ENCODE measurements at regions not wholly inside any gene's neighbourhood (a gene's known extent, or its start where the extent isn't known, plus 50 kb on each side); places are given as distances from the start of the nearest gene placed in this dataset.

DNA sequence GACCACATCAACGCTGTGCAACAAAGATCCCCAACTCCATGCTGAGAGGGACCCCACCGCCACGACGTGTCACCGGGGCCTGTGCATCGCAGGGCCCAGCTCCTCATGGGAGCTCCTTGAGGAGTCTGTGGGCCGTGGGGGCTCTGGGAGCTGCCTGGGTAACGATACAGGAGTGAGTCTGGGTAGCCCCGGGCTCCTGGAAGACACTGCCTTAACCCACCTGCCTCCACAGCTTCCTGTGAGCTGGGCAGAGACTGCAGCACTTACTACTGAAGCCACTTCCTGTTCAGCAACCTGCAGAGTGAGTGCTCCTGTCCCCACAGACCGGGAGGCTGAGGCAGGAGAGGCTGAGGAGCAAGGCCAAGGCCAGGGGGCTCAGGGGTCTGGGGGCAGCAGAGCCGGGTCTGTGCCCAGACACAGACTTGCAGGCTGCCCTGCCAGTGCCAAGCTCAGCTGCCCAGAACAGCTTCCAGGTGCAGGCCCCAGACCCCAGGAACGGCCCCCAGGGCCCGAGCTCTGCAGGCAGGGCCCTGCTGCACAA lies 226.7 kb downstream of the BRD1 start:
- no peak for DNase-seq

DNA sequence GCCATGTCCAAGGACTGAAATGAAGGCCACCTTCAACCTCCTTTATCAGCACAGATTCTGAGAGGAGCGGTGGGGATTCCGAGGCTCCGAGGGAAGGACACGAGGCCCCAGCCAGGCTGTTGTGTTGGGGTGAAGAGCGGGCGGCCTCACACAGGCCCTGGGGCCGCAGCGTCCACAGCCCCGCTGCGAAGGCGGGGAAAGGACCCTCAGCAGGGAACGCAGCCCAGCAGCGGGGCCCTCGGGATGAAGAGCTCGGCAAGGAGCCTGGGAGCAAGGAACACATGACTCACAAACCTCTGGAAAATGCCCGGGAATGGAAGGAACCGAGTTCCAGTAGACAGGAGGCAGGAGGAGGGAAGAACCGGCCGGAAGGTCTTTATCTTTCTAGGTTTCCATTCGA lies 227.2 kb downstream of the BRD1 start:
- DNase-seq = no peak

DNA sequence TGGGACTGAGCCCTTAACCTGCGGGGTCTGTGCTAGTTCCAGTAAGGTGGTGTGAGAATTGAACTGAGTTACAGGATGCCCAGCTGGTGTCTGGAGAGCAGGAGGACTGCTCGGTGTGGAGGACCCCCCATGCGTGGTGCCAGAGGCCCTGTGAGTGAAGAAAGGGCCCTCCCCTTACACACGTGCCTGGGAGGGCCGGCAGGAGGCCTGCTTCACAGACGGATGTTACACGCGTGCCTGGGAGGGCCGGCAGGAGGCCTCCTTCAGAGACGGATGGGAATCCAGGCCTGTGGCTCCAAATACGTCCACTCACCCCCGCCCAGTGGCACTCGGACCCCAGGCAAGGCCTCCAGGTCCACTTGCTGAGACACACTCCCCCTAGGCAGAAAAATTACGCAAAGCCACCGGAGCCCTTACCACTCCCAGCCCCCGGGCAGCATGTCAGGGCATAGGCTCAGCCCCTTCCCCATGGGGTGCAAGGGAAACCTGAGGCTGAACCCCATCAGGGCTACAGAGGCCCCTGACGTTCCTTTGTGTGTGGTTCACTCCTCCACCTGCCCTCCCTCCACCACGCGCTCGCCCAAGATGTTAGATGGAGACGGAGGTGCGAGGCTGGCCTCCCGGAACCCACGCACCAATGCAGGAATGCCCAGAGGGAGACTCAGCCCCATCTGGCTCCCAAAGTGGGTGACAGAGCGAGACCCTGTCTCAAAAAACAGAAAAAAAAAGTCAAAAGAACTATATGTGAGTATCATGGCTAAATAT lies 227.8 kb downstream of the BRD1 start:
- DNase-seq = no peak

DNA sequence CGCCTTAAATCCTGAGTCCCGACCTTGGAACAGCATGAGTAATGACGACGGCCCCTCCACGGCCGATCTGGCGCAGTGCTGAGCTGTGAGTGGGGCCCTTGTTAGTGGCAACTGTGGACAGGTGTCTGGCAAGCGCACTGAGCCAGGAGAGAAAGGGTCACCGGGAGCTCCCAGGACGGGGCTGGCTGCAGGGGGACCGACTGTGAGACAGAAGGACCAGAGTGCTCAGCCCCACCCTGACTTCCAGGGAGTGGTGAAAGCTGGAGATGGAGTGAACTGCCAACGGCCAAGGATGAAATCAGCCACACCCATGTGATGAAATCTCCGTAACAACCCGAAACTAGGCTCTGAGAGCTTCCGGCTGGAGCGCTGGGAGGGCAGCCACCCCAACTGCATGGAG lies 228.6 kb downstream of the BRD1 start:
- no peak for DNase-seq

DNA sequence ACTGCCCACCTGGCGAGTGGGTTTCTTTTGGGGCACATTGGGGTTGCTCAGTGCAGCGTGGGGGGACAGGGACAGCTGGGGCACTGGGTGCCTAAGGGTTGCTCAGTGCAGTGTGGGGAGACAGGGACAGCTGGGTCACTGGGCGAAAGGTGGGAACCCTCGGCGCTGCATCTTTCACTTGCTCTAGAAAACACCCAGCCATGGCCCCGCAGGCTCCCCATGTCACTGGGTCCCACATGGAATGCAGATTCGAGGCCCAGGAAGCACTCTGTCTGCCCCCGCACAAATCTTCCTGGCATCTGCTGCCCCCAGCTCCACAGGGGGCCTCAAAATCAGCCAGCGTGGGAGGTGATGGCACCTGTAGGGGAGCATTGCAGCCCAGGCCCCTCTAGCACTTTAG lies 229.3 kb downstream of the BRD1 start:
- no peak for DNase-seq

DNA sequence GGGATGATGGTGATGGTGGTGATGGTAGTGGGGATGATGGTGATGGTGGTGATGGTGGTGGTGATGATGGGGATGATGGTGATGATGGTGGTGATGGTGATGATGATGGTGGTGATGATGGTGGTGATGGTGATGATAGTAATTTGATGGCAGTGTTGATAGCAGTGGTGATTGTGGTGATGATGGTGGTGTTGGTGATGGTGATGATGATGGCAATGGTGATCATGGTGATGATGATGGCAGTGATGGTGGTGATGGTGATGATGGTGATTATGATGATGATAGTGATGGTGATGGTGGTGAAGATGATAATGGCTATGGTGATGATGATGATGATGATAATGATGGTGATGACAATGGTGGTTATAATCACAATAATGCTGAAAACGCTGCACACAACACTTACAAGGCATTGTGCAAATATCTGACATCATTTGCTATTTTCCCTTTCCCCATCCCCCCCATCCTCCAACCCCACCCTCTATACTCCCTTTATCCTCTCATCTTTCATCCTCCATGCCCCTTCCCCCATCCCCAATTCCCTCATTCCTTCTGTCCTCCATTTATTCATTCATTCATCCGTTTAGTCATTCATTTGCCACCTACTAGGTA lies 230.1 kb downstream of the BRD1 start:
- DNase-seq = no peak

DNA sequence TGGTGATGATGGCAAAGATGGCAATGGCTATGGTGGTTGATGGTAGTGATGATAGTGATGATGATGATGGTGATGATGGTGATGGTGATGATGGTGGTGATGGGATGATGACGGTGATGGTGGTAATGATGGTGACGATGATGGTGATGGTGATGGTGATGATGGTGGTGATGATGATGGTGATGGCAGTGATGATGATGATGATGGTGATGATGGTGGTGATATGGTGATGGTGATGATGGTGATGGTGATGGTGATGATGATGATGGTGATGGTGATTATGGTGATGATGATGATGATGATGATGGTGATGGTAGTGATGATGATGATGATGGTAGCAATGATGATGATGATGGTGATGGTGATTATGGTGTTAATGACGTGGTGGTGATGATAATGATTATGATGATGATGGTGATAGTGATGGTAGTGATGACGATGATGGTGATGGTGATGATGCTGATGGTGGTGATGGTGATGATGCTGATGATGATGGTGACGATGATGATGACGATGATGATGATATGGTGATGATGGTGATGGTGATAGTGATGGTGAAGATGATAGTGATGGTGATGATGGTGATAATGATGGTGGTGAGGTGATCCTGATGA lies 232.1 kb downstream of the BRD1 start:
- no peak for DNase-seq

DNA sequence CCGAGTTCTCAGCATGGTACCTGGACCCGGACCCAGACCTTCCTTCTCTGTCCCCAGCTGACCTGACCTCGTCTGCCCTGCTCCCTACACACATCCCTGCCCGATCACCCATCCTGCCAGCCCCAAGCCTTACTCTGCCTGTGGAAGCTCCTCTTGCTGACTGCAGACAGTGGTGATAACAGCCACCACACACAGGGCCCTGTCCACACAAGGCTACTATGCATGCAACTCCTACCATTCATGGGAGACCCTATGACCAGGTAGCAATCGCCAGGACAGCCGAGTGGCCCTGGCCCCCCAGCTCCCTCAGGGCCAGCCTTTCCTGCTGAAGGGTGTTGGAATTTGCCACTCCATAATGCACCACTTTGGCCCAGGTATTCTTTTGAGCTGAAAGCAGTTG lies 233.6 kb downstream of the BRD1 start:
- DNase-seq = no peak

DNA sequence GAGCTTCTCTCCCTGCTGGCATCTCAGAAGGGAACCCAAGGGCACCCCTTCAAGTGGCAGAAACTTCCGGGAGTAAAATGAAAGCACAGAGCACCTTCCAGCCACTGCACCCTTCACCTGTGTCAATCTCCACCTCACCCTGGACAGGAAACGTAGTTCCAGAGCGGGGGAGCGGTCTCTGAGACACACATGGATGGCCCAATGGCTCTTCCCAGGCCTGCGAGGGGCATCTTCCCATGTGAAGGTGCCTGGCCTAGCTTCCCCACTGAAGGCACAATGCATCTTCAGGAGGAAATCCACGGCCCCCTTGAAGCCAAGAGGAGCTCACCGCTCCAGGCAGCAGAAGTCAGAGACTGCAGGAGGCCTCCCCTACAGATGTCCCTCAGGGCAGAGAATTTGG lies 234.2 kb downstream of the BRD1 start:
- DNase-seq = no peak

DNA sequence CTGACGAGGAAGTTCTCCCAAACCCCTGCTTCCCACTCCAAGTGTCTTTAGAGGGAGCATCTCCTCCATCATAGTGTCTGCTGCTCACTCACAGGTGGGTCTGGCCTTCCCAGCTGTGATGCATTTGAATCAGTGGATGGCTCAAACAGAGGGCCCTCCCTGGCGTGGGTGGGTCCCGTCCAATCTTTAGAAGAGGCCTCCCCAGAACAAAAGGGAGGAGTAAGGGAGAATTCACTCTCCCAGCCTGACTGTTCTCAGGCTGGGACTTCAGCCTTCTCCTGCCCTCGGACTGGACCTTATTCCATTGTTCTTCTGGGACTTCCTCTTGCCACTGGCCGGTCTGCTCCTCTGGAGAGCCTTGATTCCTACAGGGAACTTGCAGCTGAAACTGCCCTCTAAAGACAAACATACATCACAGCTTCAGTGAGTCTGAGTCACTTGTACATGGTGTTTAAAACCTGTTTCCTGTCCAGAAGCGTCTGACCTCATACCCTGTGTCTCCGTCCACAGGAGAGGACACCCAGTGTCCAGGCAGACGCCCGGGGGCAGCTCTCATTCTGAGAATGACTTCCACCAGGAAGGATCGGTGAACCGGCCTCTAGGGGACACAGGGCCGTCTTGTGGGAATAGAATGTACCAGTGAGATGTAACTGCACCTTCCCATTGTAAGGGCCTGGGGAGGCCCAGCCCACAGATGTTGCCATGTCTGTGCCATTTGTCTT lies 234.7 kb downstream of the BRD1 start:
- no peak for DNase-seq

DNA sequence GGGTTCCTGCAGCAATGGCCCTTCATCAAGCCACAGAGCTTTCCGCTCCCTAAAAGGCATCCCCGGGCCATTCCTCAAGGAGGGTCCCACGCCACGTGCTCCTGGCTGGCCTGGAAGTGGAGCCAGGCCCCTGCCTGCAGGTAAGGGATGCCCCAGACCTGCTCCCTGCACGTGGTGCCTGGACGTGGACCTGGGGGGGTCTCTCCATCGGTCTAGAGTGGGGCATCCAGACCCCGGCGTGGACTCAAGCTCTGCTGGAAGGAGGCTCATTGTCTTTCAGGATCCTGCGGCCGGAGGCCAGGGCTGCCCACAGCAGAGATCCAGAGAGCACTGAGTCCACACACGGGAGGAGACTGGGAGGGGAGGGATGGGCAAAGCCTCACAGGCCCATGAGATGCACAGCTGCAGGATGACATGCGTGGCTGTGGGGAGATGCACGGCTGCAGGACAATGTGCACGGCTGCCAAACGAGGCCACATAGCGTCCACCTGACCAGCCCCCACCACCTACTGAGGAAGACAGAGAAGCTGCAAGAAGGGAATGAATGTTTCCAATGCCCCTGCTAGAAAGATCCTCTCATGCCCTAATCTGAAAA lies 236.7 kb downstream of the BRD1 start:
- DNase-seq = no peak

DNA sequence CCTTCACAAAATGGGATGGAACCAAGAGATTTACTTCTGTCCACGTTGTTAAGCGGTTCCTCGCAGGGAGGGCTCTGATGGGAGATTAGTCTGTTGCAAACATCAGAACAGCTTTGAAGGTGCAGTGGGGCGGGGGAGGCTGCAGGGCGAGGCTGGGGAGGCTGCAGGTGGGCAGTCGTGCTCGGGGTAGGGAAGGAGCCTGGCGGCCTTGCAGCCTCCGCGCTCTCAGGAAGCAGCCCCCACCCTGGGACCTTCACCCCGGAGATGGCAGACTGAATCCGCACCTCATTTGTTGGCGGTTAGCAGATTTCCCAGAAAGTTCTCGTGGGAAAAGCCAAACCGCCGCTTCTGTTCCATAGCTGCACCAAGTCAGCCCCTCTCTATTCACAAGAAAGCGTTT lies 237.3 kb downstream of the BRD1 start:
- no peak for DNase-seq

DNA sequence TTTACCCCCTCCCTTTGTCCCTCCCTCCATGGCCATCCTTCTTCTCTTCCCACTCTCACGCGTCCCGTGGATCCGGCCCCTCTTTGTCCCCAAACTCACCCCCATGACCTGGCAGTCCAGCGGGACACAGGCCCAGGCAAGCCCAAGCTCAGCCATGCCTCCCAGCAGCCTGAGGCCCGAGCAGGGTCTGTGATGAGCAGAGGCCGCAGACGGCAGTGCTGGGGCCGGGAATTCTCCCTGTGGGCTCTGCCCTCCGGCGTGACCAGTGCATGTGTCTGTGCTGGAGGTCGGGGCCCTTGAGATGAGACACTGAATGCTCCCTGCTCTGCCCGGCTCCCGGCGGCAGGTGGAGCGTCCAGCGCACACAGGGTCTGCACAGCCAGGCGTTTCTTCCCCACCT lies 237.9 kb downstream of the BRD1 start:
- no peak for DNase-seq

DNA sequence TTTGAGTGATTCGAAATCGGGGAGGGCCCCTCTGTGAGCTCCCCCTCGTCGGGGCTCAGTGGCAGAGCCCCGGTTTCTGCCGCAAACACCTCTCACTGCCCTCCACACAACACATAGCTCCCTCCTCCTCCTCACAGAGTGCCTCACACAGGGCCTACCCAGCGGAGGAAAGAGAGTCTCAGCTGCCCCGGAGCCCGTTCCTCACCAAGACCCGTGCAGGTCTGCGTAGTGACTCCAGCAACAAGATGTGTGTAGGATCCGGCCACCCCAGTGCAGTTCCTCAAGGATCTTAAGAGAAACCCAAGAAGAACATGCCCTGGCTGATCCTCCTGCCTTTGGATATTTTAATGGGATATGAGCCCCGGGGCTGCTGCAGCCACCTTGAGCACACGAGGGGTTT lies 238.4 kb downstream of the BRD1 start:
- DNase-seq = no peak

DNA sequence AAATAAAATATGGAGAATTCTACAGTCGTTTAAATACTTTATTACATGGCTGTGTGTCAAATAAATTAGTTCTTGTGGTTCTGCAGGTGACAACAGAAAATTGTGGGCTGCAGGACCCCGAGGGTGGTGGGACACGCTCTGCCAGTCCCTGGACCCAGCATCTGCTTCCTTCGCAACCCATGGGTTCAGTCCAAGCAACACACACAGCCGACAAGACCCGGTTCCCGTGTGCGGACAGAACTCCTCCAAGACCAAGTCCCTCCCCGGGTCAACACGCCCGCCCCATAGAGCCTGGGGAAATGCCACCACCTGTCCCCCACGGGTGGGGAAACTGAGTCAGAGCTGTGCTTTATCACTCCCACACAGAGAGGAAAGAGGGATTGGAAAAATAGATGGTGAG lies 238.9 kb downstream of the BRD1 start:
- DNase-seq = no peak

DNA sequence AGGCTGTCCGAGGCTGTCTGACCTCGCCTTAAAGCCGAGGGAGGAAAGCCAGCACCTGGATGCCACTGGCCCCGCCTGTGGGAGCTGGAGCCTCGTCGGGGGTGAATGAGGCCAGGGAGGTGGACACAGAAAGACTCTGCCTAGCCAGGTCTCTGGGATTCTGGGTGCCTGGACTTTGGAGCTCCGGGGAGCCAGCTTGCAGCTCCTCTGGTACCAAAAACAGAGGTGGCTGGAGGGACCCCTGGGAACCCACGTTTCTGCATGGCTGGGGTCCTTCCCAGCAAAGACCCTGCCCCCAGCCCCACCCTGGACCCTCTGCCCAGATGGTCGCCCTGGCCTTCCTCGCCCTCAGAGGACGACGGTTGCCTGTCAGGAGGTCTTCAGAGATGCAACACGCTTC lies 239.7 kb downstream of the BRD1 start:
- no peak for DNase-seq

DNA sequence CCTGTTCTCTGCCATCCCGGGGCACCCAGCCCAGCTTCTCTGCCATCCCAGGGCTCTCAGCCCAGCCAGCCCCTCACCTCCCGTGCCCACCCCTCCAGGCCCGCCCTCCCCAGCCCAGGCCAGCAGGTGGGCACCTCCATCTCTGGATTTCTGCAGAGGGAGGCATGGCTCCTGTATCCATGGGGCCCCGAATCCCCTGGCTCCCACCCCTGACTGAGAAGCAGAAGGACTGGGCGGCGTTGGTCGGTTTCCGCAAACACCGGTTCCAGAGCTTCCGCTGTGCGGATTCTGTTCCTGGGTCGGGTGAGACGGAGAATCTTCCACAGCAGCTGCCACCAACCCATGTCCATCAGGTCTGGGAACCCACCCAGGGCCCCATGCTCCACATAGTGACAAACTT lies 240.3 kb downstream of the BRD1 start:
- no peak for DNase-seq

DNA sequence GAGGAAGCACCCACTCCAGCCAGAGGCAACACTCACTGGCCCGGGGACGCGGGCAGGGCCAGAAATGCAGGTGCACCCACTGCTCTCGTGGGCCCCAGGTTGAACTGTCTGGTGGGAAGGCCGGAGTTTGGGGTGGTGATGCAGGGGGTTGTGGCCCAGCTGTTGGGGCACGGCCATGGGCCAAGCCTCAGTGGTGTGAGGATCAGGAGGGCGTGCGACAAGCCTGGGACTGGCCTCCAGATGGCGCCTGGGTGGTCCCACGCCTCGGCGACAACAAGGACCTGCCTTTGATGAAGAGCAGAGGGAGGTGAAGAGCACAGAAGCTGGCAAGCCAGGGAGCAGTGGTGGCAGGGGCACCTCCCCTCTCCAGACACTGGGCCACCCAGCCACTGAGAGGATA lies 240.8 kb downstream of the BRD1 start:
- no peak for DNase-seq

DNA sequence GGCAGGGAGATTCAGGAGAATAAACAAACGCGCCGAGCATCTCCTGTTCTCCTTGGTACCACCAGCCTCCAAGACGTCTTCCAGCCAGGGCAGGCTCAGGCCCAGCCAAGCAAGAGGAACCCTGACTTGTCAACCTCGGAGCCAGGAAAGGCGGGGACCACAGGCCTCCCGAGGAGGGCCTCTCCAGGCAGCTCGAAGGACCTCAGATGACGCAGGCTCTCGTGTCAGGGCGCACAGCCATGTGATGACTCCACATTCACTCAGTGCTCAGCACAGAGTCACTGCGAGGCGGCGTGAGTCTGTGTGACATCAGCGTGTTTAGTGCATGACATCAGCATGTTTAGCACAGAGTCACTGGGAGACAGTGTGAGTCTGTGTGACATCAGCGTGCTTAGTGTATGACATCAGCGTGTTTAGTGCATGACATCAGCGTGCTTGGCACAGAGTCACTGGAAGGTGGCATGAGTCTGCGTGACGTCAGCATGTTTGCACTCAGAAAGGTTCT lies 241.4 kb downstream of the BRD1 start:
- DNase-seq = no peak

DNA sequence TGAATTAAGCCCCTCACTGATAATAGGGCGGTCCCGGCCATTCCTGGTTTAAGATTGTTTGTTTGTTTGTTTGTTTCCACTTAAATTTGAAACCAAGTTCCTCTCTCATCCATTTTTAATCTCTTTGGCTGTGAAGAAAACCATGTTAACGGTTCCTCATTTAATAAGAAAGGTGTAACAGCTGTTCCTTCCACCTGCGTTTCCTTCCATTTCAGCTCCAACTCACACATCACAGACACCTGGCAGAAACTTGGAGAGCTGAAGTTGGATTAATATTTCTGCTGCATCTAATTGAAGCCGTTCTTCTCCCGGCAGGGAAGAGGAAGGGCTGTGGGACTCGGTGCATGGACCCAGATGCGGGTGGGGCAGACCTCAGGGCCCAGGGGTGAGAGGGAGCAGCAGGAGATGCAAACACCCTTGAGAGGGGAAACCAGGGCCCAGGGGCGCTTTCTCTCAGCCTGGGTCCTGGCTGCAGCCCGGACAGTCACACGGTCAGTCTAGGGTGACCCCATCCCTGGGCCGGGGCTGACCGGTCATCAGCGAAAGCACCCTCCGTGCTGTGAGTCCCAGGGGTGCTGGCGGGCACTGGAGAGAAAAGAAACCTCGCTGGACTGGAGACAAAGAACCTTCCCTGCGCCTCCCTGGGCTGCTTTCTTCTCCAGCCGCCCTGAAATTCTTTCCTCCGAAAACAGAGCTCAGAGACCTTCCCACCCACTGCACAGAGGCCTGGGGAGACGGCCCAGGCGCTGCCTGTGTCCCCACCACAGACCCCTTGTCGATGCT lies 242.0 kb downstream of the BRD1 start:
- no peak for DNase-seq

DNA sequence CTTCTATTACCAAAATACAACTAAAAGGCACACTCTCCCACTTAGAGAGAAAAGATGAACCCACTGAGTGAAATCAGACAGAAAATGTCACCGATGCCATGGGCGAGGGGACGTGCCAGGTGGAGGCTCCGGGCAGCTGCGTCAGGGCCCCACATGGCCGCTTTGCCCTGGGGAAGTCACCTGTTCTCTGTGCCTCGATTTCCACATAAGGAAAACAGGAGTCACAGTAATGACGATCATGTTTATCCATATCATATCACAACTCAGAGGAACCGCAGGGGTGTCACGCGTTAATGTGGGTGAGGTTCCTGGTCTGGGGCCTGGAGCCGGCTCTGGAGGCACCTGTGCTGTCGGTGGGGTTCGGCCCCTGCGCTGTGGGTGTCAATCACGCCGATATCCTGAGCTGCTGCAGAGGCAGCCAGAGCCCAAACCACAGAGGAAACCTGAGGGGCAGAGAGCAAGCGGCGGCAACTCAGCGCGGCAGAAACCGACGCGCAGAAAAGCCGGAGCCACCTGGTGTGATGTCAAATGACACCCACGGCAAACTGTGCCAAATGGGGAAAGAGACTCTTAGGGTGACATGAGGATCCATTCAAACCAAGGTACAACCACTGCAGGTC lies 243.7 kb downstream of the BRD1 start:
- DNase-seq = no peak

DNA sequence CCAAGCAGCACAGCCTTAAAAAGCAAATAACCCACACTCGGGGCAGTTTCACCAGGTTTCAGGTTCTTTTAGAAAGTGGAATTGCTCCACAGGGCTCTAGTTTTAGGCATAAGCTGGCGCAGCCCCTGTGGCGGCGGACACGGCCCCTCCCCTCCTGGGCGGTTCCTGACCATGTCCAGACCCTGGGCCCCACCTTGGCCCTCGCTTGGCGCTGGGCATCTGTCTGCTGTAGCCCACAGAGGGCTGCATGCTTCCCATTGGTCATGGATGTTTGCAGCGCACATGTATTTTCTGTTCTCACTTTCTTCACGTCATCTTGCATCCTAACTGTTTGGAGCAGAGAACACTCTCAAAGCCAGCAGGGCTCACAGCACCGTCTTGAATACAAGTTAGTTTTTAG lies 244.3 kb downstream of the BRD1 start:
- DNase-seq = no peak

Data from CD4-positive, alpha-beta T cell treated with Interleukin-17A for 4 hours (primary cell).